Heart right ventricle (tissue), 16 donors: ENCODE measurements at regions not wholly inside any gene's neighbourhood (a gene's known extent, or its start where the extent isn't known, plus 50 kb on each side); places are given as distances from the start of the nearest gene placed in this dataset.

ENCODE experiments used
- ATAC-seq, 8 donors: fragments of 200-7000 bp; cut with Tn5 transposase; one replicate each; pipeline ENCODE4 v1.9.1; 2020; ENCODE audit warnings: mild to moderate bottlenecking in 8 of 8, moderate library complexity in 8 of 8, moderate number of reproducible peaks in 1 of 8
- DNase-seq, 2 donors: peaks; one replicate each; pipeline ENCODE4 v3.0.0-alpha.2; 2020
- H3K27ac ChIP-seq, 10 donors: fragments of 200-600 bp; sonication (generic) in 2 of 10; one replicate each; pipeline versions ENCODE4 v1.5.0 to v1.8.0; 2020 to 2022; ENCODE audit warnings: mild to moderate bottlenecking in 3 of 10
- H3K27me3 ChIP-seq, 7 donors: fragments of 200-600 bp; one replicate each; pipeline ENCODE4 v1.8.0; 2021 to 2022; ENCODE audit warnings: mild to moderate bottlenecking in 2 of 7
- H3K36me3 ChIP-seq, 9 donors: fragments of 200-600 bp; sonication (generic) in 1 of 9; one replicate each; pipeline versions ENCODE4 v1.5.0 to v1.8.0; 2020 to 2022; ENCODE audit warnings: mild to moderate bottlenecking in 2 of 9
- H3K4me1 ChIP-seq, 9 donors: fragments of 200-600 bp; sonication (generic) in 1 of 9; one replicate each; pipeline versions ENCODE4 v1.5.0 to v1.8.0; 2020 to 2022; ENCODE audit warnings: mild to moderate bottlenecking in 4 of 9
- H3K4me3 ChIP-seq, 10 donors: fragments of 200-600 bp; sonication (generic) in 2 of 10; one replicate each; pipeline versions ENCODE4 v1.5.0 to v1.8.0; 2020 to 2022; ENCODE audit warnings: mild to moderate bottlenecking in 7 of 10, moderate library complexity in 2 of 10
- H3K9me3 ChIP-seq, 11 donors: fragments of 200-600 bp in 10 of 11; sonication (generic) in 2 of 11; one replicate each; pipeline versions ENCODE4 v1.5.0 to v1.8.0; 2013 to 2022; ENCODE audit warnings: mild to moderate bottlenecking in 2 of 11, control low read depth in 1 of 11, moderate library complexity in 1 of 11
- WGBS, 2 donors: extraction: QIAGEN DNeasy Blood & Tissue Kit; methylation state at CpG; one replicate each; pipeline ENCODE4 v1.1.7; 2013; ENCODE audit warnings: inconsistent platforms in 1 of 2; 5-methylcytosine and 5-hydroxymethylcytosine counted together
- intact Hi-C, 10 donors: fragments of 100-400 bp; cut with DNase I; formaldehyde crosslinking; loops; one replicate each; pipeline versions ENCODE4 v1.11.1 to v1.14.2; 2022
- TF ChIP-seq, protein P1 (sequence below), 9 donors: fragments of 200-600 bp; sonication (generic) in 2 of 9; IDR thresholded peaks; one replicate each; pipeline versions ENCODE4 v1.5.0 to v1.8.0; 2021 to 2022; ENCODE audit warnings: antibody characterized with exemption in 9 of 9, mild to moderate bottlenecking in 5 of 9, moderate library complexity in 1 of 9
- donor health status: Arrhythmogenic right ventricular cardiomyopathy.
- donor health status: ischemic (EF 13 %, LVEDD 7.1; RV severe dilation, severe dysfunction).
- donor health status: healthy with polysubstance abuse.
- donor health status: DM: no; HTN: yes; CAD: no.
- donor health status: DM: no; HTN: no; CAD: no.
- donor health status: ischemic (EF 25% LVEDD 6.9; RV normal size, moderate dysfunction).
- donor health status: ischemic (EF 25% LVEDD 5.7; RV mildly dilated, moderate dysfunction).
- donor health status: healthy.
- donor health status: DM: yes; HTN: yes; CAD: no.
- donor health status: Ischemic cardiomyopathy.
- donor health status: ischemic (EF 35%, LVEDD 5.7; RV mildly dilated, moderate dysfunction).
- donor health status: nonischemic (EF 11% LVEDD 7.7; RV severe dilation, severe dysfunction).
- donor health status: DM: yes; HTN: yes; CAD: no.
- donor health status: PGD.
- donor health status: ischemic (EF 29% LVEDD 5.4; RV normal size, mild dysfunction).
- donor health status: nonischemic (EF 23%, LVEDD 6.1; RV moderate dilation, normal function).

- Histone ChIP-seq H3K4me3 (no peak overlapping the region), H3K36me3 (no peaks in the 10 kb centered on the region), H3K4me1 (no peaks in the 10 kb centered on the region), H3K27ac (no peak overlapping the region), H3K9me3 (no peaks in the 10 kb centered on the region), H3K27me3 (no peaks in the 10 kb centered on the region)
- TF ChIP-seq, protein P1, sequence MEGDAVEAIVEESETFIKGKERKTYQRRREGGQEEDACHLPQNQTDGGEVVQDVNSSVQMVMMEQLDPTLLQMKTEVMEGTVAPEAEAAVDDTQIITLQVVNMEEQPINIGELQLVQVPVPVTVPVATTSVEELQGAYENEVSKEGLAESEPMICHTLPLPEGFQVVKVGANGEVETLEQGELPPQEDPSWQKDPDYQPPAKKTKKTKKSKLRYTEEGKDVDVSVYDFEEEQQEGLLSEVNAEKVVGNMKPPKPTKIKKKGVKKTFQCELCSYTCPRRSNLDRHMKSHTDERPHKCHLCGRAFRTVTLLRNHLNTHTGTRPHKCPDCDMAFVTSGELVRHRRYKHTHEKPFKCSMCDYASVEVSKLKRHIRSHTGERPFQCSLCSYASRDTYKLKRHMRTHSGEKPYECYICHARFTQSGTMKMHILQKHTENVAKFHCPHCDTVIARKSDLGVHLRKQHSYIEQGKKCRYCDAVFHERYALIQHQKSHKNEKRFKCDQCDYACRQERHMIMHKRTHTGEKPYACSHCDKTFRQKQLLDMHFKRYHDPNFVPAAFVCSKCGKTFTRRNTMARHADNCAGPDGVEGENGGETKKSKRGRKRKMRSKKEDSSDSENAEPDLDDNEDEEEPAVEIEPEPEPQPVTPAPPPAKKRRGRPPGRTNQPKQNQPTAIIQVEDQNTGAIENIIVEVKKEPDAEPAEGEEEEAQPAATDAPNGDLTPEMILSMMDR (IDR thresholded peaks at IDR 0.05), result no peak
- DNase-seq (no peak), ATAC-seq (no peak)
- WGBS, 2 donors, result 79 to 86% methylated on average over 1 of the region's 1 CpG
- intact Hi-C loops, result no loop called here
These were observed 151.2 kb downstream of the SLITRK1 start for GRCh38 chr13:83731113-83731512.

DNA sequence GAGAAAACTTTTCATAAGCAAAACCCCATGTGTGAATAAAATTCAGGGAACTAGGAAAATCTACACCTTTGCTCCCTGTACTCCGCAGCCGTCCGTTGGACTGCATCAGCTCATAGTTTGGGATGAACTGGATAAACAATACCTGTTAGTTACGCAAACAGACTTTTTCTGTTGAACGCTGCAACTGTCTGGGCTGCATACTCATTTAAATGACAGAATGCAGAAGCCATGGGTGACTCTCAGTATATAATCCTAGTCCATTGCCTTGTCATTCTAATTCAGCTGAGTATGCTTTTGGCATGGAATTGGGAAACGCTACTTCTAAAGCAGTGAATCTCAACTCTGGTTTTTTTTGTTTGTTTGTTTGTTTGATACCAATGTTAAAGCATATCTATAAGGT is 151.6 kb downstream of the SLITRK1 start:
- intact Hi-C loops, result no loop called here
- TF ChIP-seq, protein P1 (IDR thresholded peaks at IDR 0.05), result no peak
- Histone ChIP-seq H3K27ac (no peak overlapping the region), H3K9me3 (no peaks in the 10 kb centered on the region), H3K27me3 (no peaks in the 10 kb centered on the region), H3K36me3 (no peaks in the 10 kb centered on the region), H3K4me1 (no peaks in the 10 kb centered on the region), H3K4me3 (no peak overlapping the region)
- DNase-seq (no peak), ATAC-seq (no peak)
- 85 to 87% methylated on average over 6 of the region's 6 CpGs for WGBS, 2 donors

DNA sequence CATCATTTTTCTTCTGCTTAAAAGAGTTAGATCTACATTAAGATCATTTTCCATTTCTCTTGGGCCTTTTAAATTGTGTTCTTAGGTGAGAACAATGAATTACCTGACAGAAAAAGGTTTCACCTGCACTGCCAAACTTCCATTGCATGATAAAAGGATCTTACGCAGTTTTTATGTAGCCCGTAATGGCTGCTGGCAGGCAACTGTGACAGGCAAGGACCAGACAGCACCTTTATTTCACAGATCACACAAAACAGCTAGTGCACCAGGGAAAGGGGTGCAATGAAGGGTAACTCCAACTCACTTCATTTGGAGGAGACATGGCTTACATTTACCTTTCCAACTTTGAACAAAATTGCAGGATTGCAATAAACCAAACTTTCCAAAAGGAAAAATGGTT is 159.8 kb downstream of the SLITRK1 start:
- H3K4me3 ChIP-seq, result no peak overlapping the region
- H3K27ac ChIP-seq, result no peak overlapping the region
- DNase-seq (no peak), ATAC-seq (no peak)
- WGBS, 2 donors, result 89 to 93% methylated on average over 2 of the region's 2 CpGs
- no peaks in the 10 kb centered on the region for H3K27me3 ChIP-seq
- no peaks in the 10 kb centered on the region for H3K4me1 ChIP-seq
- no peaks in the 10 kb centered on the region for H3K9me3 ChIP-seq
- TF ChIP-seq, protein P1 (IDR thresholded peaks at IDR 0.05), result no peak
- intact Hi-C loops, result loop anchor here in 1 of 10 donors (10.0 kb wide), 1 partner anchor 88 kb away; no protein-coding TSS in a partner anchor
- no peaks in the 10 kb centered on the region for H3K36me3 ChIP-seq

GRCh38 chr13:83716121-83716520 is 166.2 kb downstream of the SLITRK1 start:
- ATAC-seq (no peak), DNase-seq (no peak)
- no peaks in the 10 kb centered on the region for H3K9me3 ChIP-seq
- intact Hi-C loops, result no loop called here
- no peak overlapping the region for H3K27ac ChIP-seq
- WGBS, 2 donors, result 91 to 93% methylated on average over 6 of the region's 6 CpGs
- no peaks in the 10 kb centered on the region for H3K27me3 ChIP-seq
- TF ChIP-seq, protein P1 (IDR thresholded peaks at IDR 0.05), result no peak
- no peaks in the 10 kb centered on the region for H3K4me1 ChIP-seq
- H3K4me3 ChIP-seq, result no peak overlapping the region
- no peaks in the 10 kb centered on the region for H3K36me3 ChIP-seq

DNA sequence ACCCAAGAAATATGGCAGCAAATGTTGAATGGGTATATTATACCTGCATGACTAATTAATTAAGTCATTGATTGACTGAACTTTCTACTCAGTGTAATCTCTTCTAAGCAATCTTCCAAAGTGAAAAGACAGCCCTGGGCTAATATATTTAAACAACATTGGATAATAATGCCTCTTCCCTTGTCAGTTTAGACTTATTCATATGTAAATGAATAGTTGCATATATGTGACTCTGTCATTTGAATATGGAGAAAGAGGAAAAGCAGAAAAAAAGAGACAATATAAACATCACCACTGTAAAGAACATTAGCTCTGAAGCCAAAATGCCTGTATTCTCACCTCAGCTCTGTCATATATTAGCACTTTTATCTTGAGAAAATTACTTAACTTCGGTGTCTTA is 168.0 kb downstream of the SLITRK1 start:
- H3K9me3 ChIP-seq, result no peaks in the 10 kb centered on the region
- H3K4me1 ChIP-seq, result no peaks in the 10 kb centered on the region
- WGBS, 2 donors, result 85 to 93% methylated on average over 1 of the region's 1 CpG
- TF ChIP-seq, protein P1 (IDR thresholded peaks at IDR 0.05), result no peak
- no peak overlapping the region for H3K4me3 ChIP-seq
- no peak overlapping the region for H3K27ac ChIP-seq
- no peak for DNase-seq
- ATAC-seq, result no peak
- no peaks in the 10 kb centered on the region for H3K36me3 ChIP-seq
- intact Hi-C loops, result no loop called here
- no peaks in the 10 kb centered on the region for H3K27me3 ChIP-seq
